ENCODE measurements at regions not wholly inside any gene's neighbourhood (a gene's known extent, or its start where the extent isn't known, plus 50 kb on each side); places are given as distances from the start of the nearest gene placed in this dataset.

DNA sequence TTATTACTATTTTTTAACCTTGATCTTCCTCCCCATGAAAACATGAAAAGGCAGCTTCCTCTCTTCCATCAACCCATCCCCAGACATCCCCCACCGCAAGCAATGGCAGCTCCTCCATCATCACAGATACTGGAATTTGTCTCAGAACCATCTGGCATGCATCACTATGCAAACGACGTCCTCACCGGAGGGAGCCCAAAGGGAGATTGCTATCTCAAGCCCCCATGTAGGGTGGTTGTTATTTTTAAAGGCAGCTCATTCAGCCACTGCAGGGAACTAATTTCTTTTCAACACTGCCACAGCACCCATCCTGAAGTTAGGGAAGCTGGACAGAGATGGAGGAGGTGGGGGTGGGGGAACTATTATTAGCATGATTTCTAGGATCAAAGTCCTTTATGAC lies 222.5 kb downstream of the FOXL1 start:
- WGBS, 3 donors: 8 to 13% (median 9%) methylated on average over 4 of the region's 4 CpGs
- no peak for ATAC-seq
- no peak overlapping the region for H3K27ac ChIP-seq

GRCh38 chr16:86802013-86802412 lies 223.7 kb downstream of the FOXL1 start:
- WGBS, 3 donors: 88 to 89% (median 89%) methylated on average over 2 of the region's 2 CpGs
- no peak for ATAC-seq
- no peaks in the 10 kb centered on the region for H3K9me3 ChIP-seq
- TF ChIP-seq CTCF (IDR thresholded peaks at IDR 0.05): no peak
- no peaks in the 10 kb centered on the region for H3K36me3 ChIP-seq (ENCODE audit: insufficient read depth in 1 of 2, low read depth in 1 of 2)
- intact Hi-C loops (cut with DNase I): no loop called here
- H3K4me1 ChIP-seq: no peaks in the 10 kb centered on the region
- no peak overlapping the region for H3K4me3 ChIP-seq
- DNase-seq: no peak
- H3K27ac ChIP-seq: no peak overlapping the region
- H3K27me3 ChIP-seq (ENCODE audit: insufficient read depth in 3 of 3, low read length in 2 of 3): peaks cover 4 to 60% (median 5%) of the 10 kb centered on the region in 3 donors

More for the DNA sequence above, 222.5 kb downstream of the FOXL1 start:
- intact Hi-C loops (cut with DNase I): no loop called here
- no peaks in the 10 kb centered on the region for H3K9me3 ChIP-seq
- no peak for TF ChIP-seq CTCF (IDR thresholded peaks at IDR 0.05)
- H3K4me1 ChIP-seq: no peaks in the 10 kb centered on the region
- H3K36me3 ChIP-seq (ENCODE audit: insufficient read depth in 1 of 2, low read depth in 1 of 2): no peaks in the 10 kb centered on the region
- H3K27me3 ChIP-seq (ENCODE audit: insufficient read depth in 3 of 3, low read length in 2 of 3): peaks cover 3 to 49% (median 4%) of the 10 kb centered on the region in 3 donors
- DNase-seq: no peak
- no peak overlapping the region for H3K4me3 ChIP-seq

- Histone ChIP-seq H3K9me3 (no peaks in the 10 kb centered on the region), H3K4me3 (no peak overlapping the region), H3K36me3 (ENCODE audit: insufficient read depth in 1 of 2, low read depth in 1 of 2) (no peaks in the 10 kb centered on the region), H3K4me1 (no peaks in the 10 kb centered on the region), H3K27me3 (ENCODE audit: insufficient read depth in 3 of 3, low read length in 2 of 3) (peaks cover 4 to 69% (median 13%) of the 10 kb centered on the region in 3 donors), H3K27ac (no peak overlapping the region)
- intact Hi-C loops (cut with DNase I): no loop called here
- ATAC-seq: no peak
- no peak for DNase-seq
- no peak for TF ChIP-seq CTCF (IDR thresholded peaks at IDR 0.05)
- 39 to 56% (median 48%) methylated on average over 6 of the region's 6 CpGs for WGBS, 3 donors
Observed at GRCh38 chr16:86805188-86805587, 226.8 kb downstream of the FOXL1 start.

DNA sequence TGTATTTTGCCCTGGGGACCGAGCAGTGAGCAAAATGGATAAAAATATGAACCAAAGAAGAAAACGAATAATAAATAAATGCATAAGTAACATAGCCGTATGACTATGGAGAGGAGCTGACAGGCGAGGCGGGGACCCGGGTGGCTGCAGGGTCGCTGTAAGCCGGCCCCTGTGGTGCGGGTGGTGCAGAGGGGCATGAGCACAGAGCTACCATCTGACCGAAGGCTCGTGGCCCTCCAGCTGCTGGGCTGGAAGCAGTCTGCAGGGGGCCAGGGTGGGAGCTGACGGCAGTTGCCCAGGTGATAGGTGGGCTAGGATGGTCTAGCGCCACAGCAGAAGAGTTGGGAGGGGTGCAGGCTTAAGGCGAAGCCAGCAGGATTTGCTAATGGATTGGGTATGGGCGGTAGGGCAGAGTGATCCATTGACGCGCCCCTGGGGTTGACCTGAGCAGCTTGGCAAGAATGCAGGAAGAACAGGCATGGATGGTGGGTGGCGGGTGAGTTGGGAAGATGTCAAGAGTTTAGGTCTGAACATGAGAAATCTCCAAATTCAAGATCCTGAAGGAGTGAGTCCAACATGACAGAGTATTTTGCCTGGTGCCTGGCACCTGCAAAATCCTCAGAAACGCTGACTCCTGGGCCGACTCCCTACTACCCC lies 228.0 kb downstream of the FOXL1 start:
- 72 to 84% (median 79%) methylated on average over 20 of the region's 20 CpGs for WGBS, 3 donors
- Histone ChIP-seq H3K9me3 (no peaks in the 10 kb centered on the region), H3K4me1 (no peaks in the 10 kb centered on the region), H3K4me3 (no peak overlapping the region), H3K36me3 (ENCODE audit: insufficient read depth in 1 of 2, low read depth in 1 of 2) (no peaks in the 10 kb centered on the region), H3K27me3 (ENCODE audit: insufficient read depth in 3 of 3, low read length in 2 of 3) (peaks cover 0 to 80% (median 13%) of the 10 kb centered on the region in 3 donors), H3K27ac (no peak overlapping the region)
- intact Hi-C loops (cut with DNase I): no loop called here
- DNase-seq (no peak), ATAC-seq (no peak)
- TF ChIP-seq CTCF (IDR thresholded peaks at IDR 0.05): no peak

DNA sequence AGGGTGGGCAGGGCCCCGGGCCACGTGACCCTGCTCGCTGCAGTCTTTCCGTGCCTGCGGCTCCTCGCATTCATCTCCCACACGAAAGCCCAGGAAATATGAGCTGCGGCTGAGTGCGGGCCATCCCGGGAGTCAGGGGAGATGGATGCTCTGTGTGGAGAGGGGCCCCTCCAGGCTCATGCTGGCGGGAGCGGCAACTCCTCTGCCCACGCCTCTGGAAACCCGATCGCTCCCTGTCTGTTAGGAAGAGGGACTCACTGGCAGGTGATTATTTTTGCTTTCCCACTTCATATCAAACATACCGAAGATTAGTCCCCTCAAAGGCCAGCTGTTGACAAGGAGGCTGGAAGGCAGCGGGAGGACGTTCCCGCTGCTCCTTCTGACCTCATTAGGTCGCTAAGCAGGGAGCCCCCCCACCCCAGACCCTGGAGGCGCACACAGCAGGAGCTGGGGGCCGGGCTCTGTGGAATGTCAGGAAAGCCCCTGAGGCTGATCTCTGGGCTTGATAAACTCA lies 228.5 kb downstream of the FOXL1 start:
- no peak for TF ChIP-seq CTCF (IDR thresholded peaks at IDR 0.05)
- Histone ChIP-seq H3K36me3 (ENCODE audit: insufficient read depth in 1 of 2, low read depth in 1 of 2) (no peaks in the 10 kb centered on the region), H3K4me3 (no peak overlapping the region), H3K9me3 (no peaks in the 10 kb centered on the region), H3K4me1 (no peaks in the 10 kb centered on the region), H3K27ac (no peak overlapping the region), H3K27me3 (ENCODE audit: insufficient read depth in 3 of 3, low read length in 2 of 3) (peaks cover 0 to 80% (median 13%) of the 10 kb centered on the region in 3 donors)
- DNase-seq: no peak
- intact Hi-C loops (cut with DNase I): no loop called here
- 14 to 22% (median 16%) methylated on average over 22 of the region's 22 CpGs for WGBS, 3 donors
- no peak for ATAC-seq

All from psoas muscle (tissue), 7 donors.